K562 (cell line): ENCODE measurements at regions not wholly inside any gene's neighbourhood (a gene's known extent, or its start where the extent isn't known, plus 50 kb on each side); places are given as distances from the start of the nearest gene placed in this dataset.

ENCODE experiments used
- ATAC-seq: fragments of 200-7000 bp; cut with Tn5 transposase; 3 replicates; pipeline ENCODE4 v1.9.1; 2020; ENCODE audit warnings: moderate library complexity
- BruUV-seq: library from RNA; stranded (reverse); fragments of 400-500 nt; replicated peaks from 2 replicates; lab custom pipeline; 2021; lab: Mats Ljungman, UMichigan
- CTCF ChIA-PET: fragments of 300-600 bp; formaldehyde crosslinking; extraction: SDS; loops from one replicate; lab custom pipeline; 2021; ENCODE audit warnings: low intra/inter-chr PET ratio; lab: Yijun Ruan, JAX
- POLR2A ChIA-PET: fragments of 300-600, 350-650 bp; sonication (Branson Sonifier 250); formaldehyde crosslinking; extraction: SDS; loops from one replicate; lab custom pipeline; 2021; ENCODE audit warnings: antibody characterized with exemption, inconsistent platforms; lab: Yijun Ruan, JAX
- DNase-seq, 4 experiments: peaks; one replicate each; pipeline versions ENCODE4 v3.0.0 to v3.0.0-alpha.2; 2011 to 2018; ENCODE audit warnings: low spot score in 3 of 4, mixed read lengths in 3 of 4; ENCODE audit errors: extremely low read depth in 1 of 4
- FAIRE-seq: peaks from 2 replicates; lab custom pipeline; 2011; peaks lifted over from hg19 to GRCh38; lab: Jason Lieb, UNC
- H2AFZ ChIP-seq: 2 replicates; pipeline ENCODE4 v1.6.0; 2011; ENCODE audit warnings: low read depth, low read length, control low read depth, inconsistent platforms
- H3K27ac ChIP-seq: fragments of 200-600 bp; 3 replicates; pipeline ENCODE4 v1.8.0; 2011; ENCODE audit warnings: low read depth, mild to moderate bottlenecking, control low read depth, inconsistent platforms, low read length, moderate library complexity, mixed read lengths; ENCODE audit errors: extremely low read depth
- H3K27me3 ChIP-seq, 2 experiments: fragments of 300-600 bp in 1 of 2; 2 replicates in 1 of 2; 3 replicates in 1 of 2; pipeline versions ENCODE4 v1.6.0 to v1.8.0; 2011; ENCODE audit warnings: inconsistent platforms in 2 of 2, low read length in 2 of 2, mild to moderate bottlenecking in 1 of 2, mixed read lengths in 1 of 2, moderate library complexity in 1 of 2; ENCODE audit not compliant: control insufficient read depth in 2 of 2, insufficient read depth in 2 of 2
- H3K36me3 ChIP-seq: fragments of 300-600 bp; 3 replicates; pipeline ENCODE4 v1.8.0; 2011; ENCODE audit warnings: mild to moderate bottlenecking, low read length, inconsistent platforms; ENCODE audit not compliant: control insufficient read depth, insufficient read depth
- H3K4me1 ChIP-seq, 2 experiments: fragments of 200-600 bp in 1 of 2; replicated peaks in 1 of 2; 2 replicates in 1 of 2; 3 replicates in 1 of 2; pipeline versions ENCODE4 v1.5.1 to v1.8.0; 2011; ENCODE audit warnings: inconsistent platforms in 2 of 2, low read length in 2 of 2, mild to moderate bottlenecking in 1 of 2, mixed read lengths in 1 of 2, moderate library complexity in 1 of 2; ENCODE audit not compliant: control insufficient read depth in 2 of 2, insufficient read depth in 2 of 2
- H3K4me2 ChIP-seq: 2 replicates; pipeline ENCODE4 v1.6.1; 2011; ENCODE audit warnings: low read length, control low read depth, inconsistent platforms, mixed read lengths; ENCODE audit not compliant: insufficient read depth
- H3K4me3 ChIP-seq: fragments of 200-600 bp; sonication (generic), shearing (Covaris generic); 2 replicates; pipeline ENCODE4 v1.5.1; 2016; ENCODE audit warnings: control low read depth, inconsistent platforms
- H3K79me2 ChIP-seq: fragments of 200-600 bp; 3 replicates; pipeline ENCODE4 v1.8.0; 2011; ENCODE audit warnings: low read length, inconsistent platforms; ENCODE audit not compliant: control insufficient read depth, insufficient read depth
- H3K9ac ChIP-seq, 2 experiments: 2 replicates each; pipeline versions ENCODE4 v1.6.0 to v1.6.1; 2011; ENCODE audit warnings: low read depth in 2 of 2, low read length in 2 of 2, control low read depth in 1 of 2, inconsistent platforms in 1 of 2, mild to moderate bottlenecking in 1 of 2, mixed read lengths in 1 of 2; ENCODE audit not compliant: insufficient read depth in 1 of 2
- H3K9me1 ChIP-seq: one replicate; pipeline ENCODE4 v1.6.0; 2011; ENCODE audit warnings: inconsistent platforms, mild to moderate bottlenecking, low read length, moderate library complexity; ENCODE audit not compliant: control insufficient read depth, insufficient read depth
- H3K9me3 ChIP-seq: replicated peaks from 2 replicates; pipeline ENCODE4 v1.5.1; 2011; ENCODE audit warnings: low read depth, low read length, inconsistent platforms; ENCODE audit not compliant: control insufficient read depth, insufficient read depth
- H4K20me1 ChIP-seq: replicated peaks from 2 replicates; pipeline ENCODE4 v1.6.1; 2011; ENCODE audit warnings: low read length, inconsistent platforms, mixed read lengths; ENCODE audit not compliant: control insufficient read depth, insufficient read depth
- BACH1 ChIP-seq: fragments of 200-800 bp; sonication (Bioruptor generic); IDR thresholded peaks from 2 replicates; pipeline ENCODE4 v1.6.1; 2016; ENCODE audit warnings: missing genetic modification characterization, missing compliant biosample characterization
- CCNT2 ChIP-seq: IDR thresholded peaks from 2 replicates; pipeline ENCODE4 v1.6.1; 2011; ENCODE audit warnings: borderline replicate concordance, low read depth, mild to moderate bottlenecking, moderate library complexity, mixed read lengths, low read length; ENCODE audit not compliant: insufficient read length; ENCODE audit errors: extremely low read depth
- ETV6 ChIP-seq, 3 experiments: fragments of 150-350 bp in 1 of 3; sonication (generic) in 1 of 3; formaldehyde crosslinking in 1 of 3; IDR thresholded peaks; 2 replicates each; pipeline versions ENCODE4 v1.6.1 to v1.8.0; 2014 to 2022; ENCODE audit warnings: borderline replicate concordance in 2 of 3, low read depth in 2 of 3, antibody characterized with exemption in 1 of 3, low read length in 1 of 3, mild to moderate bottlenecking in 1 of 3, missing genetic modification reagents in 1 of 3
- KDM1A ChIP-seq, 2 experiments: fragments of 450-650 bp; IDR thresholded peaks; 2 replicates each; pipeline ENCODE4 v1.6.1; 2016; ENCODE audit warnings: mild to moderate bottlenecking in 2 of 2
- L3MBTL2 ChIP-seq: fragments of 450-650 bp; IDR thresholded peaks from 2 replicates; pipeline ENCODE4 v1.6.1; 2016; ENCODE audit warnings: mild to moderate bottlenecking, moderate library complexity
- MECOM ChIP-seq: fragments of 250-450 bp; sonication (Bioruptor Pico); IDR thresholded peaks from 2 replicates; pipeline ENCODE4 v1.8.0; 2022; ENCODE audit warnings: inconsistent platforms
- PHTF2 ChIP-seq: fragments of 250-450 bp; sonication (Bioruptor Pico); IDR thresholded peaks from 2 replicates; pipeline ENCODE4 v1.5.0; 2021; ENCODE audit warnings: mild to moderate bottlenecking
- RBM17 ChIP-seq: fragments of 200-400 bp; formaldehyde crosslinking; IDR thresholded peaks from 2 replicates; pipeline ENCODE4 v1.6.1; 2017; ENCODE audit warnings: low read depth, mild to moderate bottlenecking, low read length, borderline replicate concordance
- SIRT6 ChIP-seq: IDR thresholded peaks from one replicate; pipeline ENCODE4 v1.6.1; 2012; ENCODE audit warnings: low read depth, mild to moderate bottlenecking, control low read depth, inconsistent platforms, low read length, moderate library complexity
- TBP ChIP-seq: optimal IDR thresholded peaks from 2 replicates; pipeline ENCODE3; 2011; ENCODE audit warnings: low read depth, low read length, improper control_type of control experiment
- THAP12 ChIP-seq: fragments of 250-450 bp; sonication (Bioruptor Pico); IDR thresholded peaks from 2 replicates; pipeline ENCODE4 v1.9.0; 2021; ENCODE audit warnings: mild to moderate bottlenecking, inconsistent platforms
- TRIM28 ChIP-seq: fragments of 450-650 bp; IDR thresholded peaks from 2 replicates; pipeline ENCODE4 v1.6.1; 2017
- ZNF217 ChIP-seq: sonication (generic); formaldehyde crosslinking; IDR thresholded peaks from 2 replicates; pipeline ENCODE4 v1.8.0; 2022; ENCODE audit warnings: mild to moderate bottlenecking, missing genetic modification reagents
- ZNF274 ChIP-seq: IDR thresholded peaks from 2 replicates; pipeline ENCODE4 v1.6.1; 2011; ENCODE audit warnings: low read depth, mild to moderate bottlenecking, low read length, moderate library complexity, borderline replicate concordance
- ZNF324 ChIP-seq: fragments of 250-450 bp; sonication (Bioruptor Pico); IDR thresholded peaks from 2 replicates; pipeline ENCODE4 v1.4.0; 2020; ENCODE audit warnings: mild to moderate bottlenecking
- ZNF436 ChIP-seq: fragments of 250-450, 450-650 bp; sonication (Bioruptor Pico); formaldehyde crosslinking; IDR thresholded peaks from 2 replicates; pipeline ENCODE4 v1.7.0; 2020; ENCODE audit warnings: mild to moderate bottlenecking
- ZNF589 ChIP-seq: fragments of 200-800 bp; sonication (Bioruptor generic); IDR thresholded peaks from 2 replicates; pipeline ENCODE4 v1.6.1; 2016; ENCODE audit warnings: low read depth, missing genetic modification characterization, missing compliant biosample characterization
- in situ Hi-C: fragments of 300-500 bp; cut with MboI; formaldehyde crosslinking; loops from 4 replicates; pipeline ENCODE4 v1.15.0; 2018; ENCODE audit warnings: inconsistent platforms, mixed read lengths
- intact Hi-C: fragments of 100-400 bp; cut with micrococcal nuclease; formaldehyde crosslinking; loops from 2 replicates; pipeline ENCODE4 v1.14.2; 2022

- Histone ChIP-seq H3K27me3 (no peaks in the 10 kb centered on the region), H3K27ac (no peak overlapping the region), H3K9ac (no peak overlapping the region), H3K4me3 (no peak overlapping the region), H3K9me1 (no peaks in the 10 kb centered on the region), H4K20me1 (no peaks in the 10 kb centered on the region), H2AFZ (no peak overlapping the region), H3K4me1 (no peaks in the 10 kb centered on the region), H3K9me3 (peaks cover 2% of the 10 kb centered on the region; the same call in 1 of the 2 replicates), H3K36me3 (no peaks in the 10 kb centered on the region), H3K4me2 (no peak overlapping the region), H3K79me2 (no peaks in the 10 kb centered on the region)
- BruUV-seq: no TSS peak
- FAIRE-seq (no peak), ATAC-seq (no peak), DNase-seq (no peak)
- intact Hi-C loops (no loop called here), in situ Hi-C loops (no loop called here)
- POLR2A ChIA-PET: no interaction called here
- CTCF ChIA-PET: no interaction called here
- TF ChIP-seq ZNF274 (no peak), RBM17 (no peak), ZNF589 (CRISPR knock-in tag) (no peak), BACH1 (tag) (no peak), TBP (no peak), SIRT6 (no peak), MECOM (CRISPR knock-in tag) (no peak), ZNF324 (no peak), KDM1A (IDR thresholded peaks at IDR 0.05) (no peak), CCNT2 (no peak), ETV6 (IDR thresholded peaks at IDR 0.05; ENCODE audit: borderline replicate concordance in 1 of 2, low read depth in 2 of 2, low read length in 1 of 2) (no peak), ETV6 (CRISPR knock-in tag; IDR thresholded peaks at IDR 0.05; ENCODE audit: borderline replicate concordance) (no peak), THAP12 (CRISPR knock-in tag) (no peak), ZNF217 (no peak), TRIM28 (no peak), ZNF436 (CRISPR knock-in tag) (no peak), L3MBTL2 (no peak), PHTF2 (no peak)
Measured at GRCh38 chr7:46489106-46489505, 568.0 kb upstream of the IGFBP3 start.
